ENCODE measurements at regions not wholly inside any gene's neighbourhood (a gene's known extent, or its start where the extent isn't known, plus 50 kb on each side); places are given as distances from the start of the nearest gene placed in this dataset.
A peak's percentile ranks its signal among the peaks of the same experiment; 100 is the strongest.
"Not testable (repeated sequence)": the region's sequence is repeated elsewhere in the genome, so short reads cannot be mapped to it uniquely, and the experiment has no call there.

DNA sequence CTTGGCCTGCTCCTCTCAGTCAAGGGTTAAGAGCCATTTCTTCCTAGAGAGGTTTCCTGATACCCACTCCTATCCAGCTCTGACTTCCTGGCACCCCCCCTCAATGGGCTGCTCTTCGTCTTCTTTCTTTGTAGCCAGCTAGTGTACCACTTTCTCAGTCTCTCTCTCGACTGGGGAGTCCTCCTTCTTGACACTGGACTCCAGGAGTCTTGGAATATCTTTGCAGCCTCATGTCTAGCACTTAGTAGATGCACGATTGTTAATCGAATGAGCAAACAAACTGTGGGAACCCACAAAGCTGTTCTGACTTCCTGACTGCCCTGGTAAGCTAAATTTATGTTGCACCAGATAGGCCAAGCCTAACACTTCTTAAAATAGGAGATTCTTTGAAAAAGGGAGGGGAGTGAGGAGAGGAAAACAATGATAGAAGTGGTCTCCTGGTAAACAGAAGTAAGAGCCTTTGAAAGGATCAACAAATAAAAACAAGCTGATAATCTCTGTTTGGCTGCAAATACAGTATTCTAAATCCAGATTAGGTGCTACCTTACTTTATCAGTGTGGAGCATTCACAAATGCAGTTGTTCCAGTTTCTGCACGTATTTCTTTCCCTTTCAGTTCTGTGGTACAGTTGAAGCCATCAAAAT lies 160.1 kb upstream of the CITED2 start:
- DNase-seq (ENCODE audit: low spot score): no peak
- ATAC-seq: no peak

DNA sequence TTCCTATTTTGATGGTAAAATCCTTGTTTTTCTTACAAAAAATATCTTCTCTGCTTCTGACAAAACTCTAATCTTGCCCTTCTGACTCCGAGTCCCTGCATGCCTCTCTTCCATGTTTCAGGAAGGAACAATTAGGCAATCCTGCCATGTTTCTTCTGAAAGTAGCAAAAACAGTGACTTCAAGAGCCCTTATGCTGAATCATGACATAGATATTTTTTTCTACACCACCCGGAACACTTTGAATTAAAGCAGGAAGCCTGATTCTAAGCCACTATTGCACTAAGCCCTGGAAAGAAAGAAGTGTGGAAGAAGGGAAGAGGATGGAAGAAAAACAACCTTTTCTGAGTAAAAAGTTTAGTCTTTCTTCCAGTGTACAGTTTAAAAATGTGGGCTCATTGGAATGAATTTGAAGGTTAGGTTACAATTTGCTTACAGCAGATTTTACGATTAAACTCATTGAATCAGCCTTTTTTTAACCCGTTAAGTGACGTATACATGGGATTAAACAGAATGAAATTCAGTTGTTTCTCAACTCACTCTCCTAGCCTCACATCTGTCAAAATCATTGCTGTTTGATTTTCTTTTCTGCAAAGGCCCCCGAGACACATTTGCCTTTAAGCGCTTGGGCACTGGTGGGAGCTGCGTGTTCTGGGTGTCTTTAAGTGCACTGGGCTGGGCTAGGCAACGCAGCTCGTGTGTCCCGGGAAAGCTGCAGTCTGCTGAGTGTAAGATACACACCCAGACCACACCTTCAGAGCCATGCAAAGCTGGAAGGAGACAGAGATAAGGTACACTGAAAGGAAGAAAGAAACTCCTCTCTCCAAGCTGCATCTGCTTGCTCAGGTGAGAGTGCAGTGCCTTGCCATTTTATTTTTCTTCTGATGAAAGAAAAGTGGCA lies 159.4 kb upstream of the CITED2 start:
- peak; percentile 45 for ATAC-seq

DNA sequence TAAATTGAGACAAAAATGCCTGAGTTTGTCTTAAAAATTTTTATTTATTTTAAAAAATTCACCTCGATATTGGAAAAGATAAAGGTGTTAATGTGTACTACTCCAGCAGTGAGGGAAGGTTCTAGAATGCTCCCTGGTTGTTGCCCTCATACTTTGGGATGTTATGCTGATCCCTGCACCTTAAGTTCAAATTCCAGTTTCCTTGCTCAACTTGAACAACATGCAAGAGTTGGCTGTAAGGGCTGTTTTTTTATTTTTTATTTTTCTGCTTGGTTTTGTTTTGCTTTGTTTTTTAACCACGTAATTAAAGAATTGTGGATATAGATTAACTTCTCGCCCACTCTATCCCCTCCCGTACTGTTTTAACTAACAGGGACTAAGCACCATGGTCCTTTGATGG lies 158.7 kb upstream of the CITED2 start:
- ATAC-seq: peak; percentile 74
- no peak for DNase-seq (ENCODE audit: low spot score)

More for the DNA sequence above, 159.4 kb upstream of the CITED2 start:
- DNase-seq (ENCODE audit: low spot score): no peak

DNA sequence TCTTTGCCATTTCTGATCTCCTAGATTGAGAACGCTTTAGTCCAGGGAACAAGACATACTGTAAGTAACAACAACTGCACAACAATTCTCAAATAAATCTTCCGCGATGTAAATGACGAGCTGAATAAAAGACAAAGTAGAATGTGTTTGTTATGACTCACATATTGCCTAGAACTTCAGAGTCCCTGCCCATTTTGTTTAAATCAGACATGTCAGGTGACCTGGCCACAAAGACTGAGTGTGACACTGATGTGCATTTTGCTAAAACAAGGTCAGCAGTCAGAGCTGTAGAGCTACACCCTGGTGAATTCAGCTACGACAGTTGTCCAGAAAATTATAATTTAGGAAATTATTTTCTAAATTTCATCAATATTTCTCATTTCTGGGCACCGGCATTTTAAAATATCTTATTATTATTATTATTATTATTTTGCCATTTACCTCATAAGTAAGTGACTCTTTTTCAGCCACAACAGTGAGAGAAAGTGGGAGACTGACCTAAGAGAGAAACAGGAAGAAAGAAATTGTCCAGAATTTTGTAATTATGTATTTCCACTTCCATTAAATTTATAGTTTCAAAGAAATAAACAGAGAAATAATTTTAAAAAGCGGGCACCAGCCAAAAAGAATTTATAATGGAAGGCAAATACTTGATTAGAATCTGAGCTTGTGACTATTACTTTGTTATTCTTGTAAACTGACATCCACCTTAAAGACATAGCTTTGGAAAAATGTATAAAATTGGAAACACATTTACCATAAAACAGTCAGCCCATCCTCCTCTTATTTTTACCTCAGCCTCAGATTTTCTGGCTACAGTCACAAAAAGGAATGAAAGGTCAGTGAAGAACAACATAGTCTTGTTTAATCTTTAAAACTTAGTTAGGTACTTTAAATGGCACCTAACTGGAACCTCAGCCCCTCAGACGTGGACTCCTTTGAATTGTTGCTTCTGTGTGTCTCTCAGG lies 157.0 kb upstream of the CITED2 start:
- ATAC-seq (no peak), DNase-seq (ENCODE audit: low spot score) (no peak)

DNA sequence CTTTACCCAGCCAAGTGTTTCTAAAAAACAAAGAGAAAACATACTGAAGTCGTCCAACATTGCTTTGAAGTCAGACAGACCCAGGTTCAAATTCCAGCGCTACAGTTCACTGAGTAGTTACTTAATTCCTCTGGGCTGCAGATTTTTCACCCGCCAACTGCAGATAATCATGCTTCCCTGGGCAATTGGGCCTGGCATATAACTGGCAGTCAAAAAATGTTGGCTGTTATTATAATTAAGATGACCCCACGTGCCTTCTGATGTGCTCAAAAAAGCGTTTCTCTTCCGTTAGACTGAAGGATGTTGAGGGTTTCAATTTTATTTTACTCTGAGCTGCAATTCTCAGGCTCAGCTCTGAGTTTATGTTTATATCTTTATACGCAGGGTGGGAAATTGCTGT lies 156.1 kb upstream of the CITED2 start:
- DNase-seq (ENCODE audit: low spot score) (no peak), ATAC-seq (no peak)

DNA sequence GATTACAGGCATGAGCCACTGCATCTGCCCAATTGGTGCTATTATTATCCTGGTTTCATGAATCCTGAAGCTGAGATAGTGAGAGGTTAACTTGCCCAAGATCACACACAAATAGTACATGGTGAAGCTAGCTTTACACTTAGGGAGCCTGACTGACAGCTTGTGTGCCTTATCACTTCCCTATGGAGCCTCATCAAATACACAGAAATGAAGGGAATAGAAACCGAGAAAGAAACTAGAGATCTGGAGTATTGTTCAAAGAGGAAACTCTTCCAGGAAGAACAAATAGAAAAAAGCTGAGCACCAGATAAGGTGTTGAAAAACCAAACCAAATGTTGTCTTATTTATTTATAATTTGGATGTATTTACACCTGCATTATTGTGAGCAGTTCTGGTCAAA lies 155.0 kb upstream of the CITED2 start:
- DNase-seq (ENCODE audit: low spot score) (no peak), ATAC-seq (no peak)

DNA sequence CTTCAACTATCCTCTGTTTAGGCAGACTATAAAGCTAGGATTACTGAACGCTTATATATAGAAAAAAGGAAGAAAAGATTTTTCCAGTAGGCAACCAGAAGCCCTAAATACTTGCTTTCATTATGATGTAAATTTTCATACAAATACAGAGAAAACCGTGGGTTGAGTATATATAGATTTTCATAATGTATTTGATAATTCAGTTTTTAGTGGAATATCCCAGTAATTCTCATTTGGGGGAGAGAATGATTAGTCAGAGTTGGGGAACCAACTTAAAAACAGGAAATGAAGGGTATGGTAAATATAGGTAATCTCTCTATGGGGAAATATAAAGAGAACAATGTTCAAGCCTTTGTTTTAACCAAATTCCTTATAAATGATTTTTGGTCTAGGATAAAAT lies 154.0 kb upstream of the CITED2 start:
- DNase-seq (ENCODE audit: low spot score) (no peak), ATAC-seq (no peak)

DNA sequence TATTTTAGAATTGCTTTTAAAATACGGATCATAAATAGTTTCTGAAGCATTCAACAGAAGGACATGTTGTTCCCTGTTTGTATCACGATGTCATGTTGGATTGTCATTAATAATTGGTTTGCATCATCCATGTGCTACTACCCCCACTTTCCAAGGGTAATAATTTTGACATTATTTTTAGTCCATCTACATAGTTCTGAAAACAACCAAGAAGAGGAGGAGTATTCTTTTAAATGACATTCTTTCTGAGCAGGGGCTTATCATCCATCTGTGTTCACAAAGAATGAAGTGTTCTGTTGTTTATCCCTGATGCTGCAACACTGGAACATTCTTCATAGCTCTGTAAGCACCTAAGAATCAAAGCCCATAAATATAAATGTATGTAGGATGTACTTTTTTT lies 151.0 kb upstream of the CITED2 start:
- DNase-seq (ENCODE audit: low spot score): no peak
- no peak for ATAC-seq

DNA sequence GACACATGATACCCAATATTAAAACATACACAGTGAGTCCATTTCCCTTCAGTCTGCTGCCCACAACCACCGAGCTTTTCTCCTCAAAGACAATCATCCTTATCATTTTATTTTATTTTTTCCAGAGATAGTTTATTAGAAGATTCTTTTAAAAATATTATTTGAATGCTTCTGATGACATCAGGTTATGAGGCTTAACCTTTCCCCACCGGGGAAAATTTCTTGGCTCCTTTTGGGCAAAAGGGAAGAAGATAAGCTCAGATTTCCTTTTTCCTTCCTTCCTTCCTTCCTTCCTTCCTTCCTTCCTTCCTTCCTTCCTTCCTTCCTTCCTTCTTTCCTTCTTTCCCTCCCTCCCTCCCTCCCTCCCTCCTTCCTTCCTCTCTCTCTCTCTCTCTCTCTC lies 149.5 kb upstream of the CITED2 start:
- ATAC-seq: no peak
- no peak for DNase-seq (ENCODE audit: low spot score)

DNA sequence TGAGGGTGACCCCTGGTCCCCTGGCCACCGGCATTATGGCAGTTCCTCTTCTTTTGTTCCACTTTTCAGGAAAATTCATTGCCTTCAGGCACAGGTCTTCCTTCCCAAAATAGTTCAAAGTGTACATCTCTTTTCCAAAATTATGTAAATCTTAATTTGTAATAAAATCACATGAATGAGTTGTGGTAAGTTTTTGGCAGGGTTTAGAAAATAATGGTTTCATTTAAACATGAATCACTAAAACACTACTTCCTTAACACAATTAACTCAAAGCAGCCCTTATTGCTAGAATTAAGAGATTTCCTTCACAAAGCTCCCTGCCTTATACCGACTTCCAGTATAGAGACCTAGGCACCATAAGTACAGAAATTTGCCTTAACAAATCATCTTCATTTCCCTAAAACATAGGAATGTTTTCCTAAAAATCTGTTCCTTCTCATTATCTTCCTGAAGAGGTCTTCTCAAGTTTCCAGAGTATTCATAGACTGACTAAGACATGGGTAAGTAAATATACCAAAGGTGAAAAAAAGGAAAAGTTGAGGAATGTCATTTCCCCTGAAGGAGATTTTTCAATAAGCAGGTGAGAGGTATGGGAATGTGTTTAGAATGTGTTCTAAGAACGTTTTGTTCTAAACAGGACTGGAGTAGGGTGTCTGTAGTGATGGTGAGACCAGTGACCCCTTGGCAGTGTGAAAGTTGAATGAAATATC lies 148.2 kb upstream of the CITED2 start:
- DNase-seq (ENCODE audit: low spot score) (no peak), ATAC-seq (no peak)

DNA sequence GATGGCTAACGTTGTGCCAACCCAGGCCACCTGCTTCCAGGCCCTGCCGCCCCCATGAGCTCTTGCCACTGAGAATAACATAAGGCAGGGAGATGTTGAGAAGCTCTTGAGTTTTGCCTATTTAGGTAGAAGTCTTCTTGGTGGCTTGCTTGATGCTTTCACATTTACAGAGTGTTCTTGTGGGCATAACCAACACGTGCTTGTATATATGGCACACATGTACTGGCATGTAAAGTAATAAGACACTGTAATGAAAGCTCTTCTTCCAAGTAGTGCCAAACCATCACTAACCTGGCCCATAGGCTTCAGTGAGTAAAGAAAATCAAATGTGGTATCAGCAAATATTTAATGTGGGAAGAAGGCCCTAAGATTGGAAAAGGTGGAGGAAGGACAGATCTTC lies 146.9 kb upstream of the CITED2 start:
- no peak for DNase-seq (ENCODE audit: low spot score)
- ATAC-seq: no peak

DNA sequence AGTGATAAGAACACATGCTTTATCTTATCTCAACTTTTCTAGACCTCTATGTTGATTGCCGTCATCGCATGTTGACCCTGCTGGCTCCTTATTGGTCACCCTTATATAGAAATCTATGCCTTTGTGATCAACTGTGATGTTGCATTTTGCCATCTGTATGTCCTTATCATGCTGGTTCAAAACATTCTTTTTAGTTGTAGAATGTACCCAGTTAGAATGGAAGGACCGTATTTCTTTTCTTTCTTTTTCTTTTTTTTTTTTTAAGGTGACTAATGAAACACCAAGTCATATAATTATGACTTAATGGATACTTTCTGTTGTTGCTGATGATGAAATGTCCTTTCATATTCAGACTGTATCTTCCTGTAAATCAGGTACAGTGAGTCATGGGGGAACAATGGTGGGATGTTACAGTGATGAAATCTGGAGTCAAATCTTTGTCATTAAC lies 145.9 kb upstream of the CITED2 start:
- DNase-seq (ENCODE audit: low spot score) (no peak), ATAC-seq (no peak)

DNA sequence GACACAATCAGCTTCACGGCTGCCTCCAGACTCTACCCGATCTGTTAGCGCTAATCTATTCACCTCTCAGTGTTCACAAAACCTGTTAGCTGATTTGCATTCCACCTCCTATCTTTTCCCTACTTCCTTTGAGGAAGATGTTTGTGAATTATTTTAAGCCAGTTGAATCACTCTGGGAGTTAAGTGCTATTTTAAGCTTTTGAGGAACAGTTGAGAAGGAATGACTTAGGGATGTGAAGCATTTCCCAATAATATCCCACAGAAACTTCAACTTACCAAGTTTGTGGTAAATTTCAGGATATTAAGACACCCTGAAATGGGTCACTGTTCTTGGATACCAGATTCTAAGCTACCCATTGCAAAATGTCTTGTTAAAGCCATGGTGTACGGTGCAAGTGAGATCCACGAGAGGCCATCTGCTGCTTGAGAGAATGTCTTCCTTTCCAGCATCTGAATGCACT lies 145.2 kb upstream of the CITED2 start:
- DNase-seq (ENCODE audit: low spot score) (no peak), ATAC-seq (no peak)

DNA sequence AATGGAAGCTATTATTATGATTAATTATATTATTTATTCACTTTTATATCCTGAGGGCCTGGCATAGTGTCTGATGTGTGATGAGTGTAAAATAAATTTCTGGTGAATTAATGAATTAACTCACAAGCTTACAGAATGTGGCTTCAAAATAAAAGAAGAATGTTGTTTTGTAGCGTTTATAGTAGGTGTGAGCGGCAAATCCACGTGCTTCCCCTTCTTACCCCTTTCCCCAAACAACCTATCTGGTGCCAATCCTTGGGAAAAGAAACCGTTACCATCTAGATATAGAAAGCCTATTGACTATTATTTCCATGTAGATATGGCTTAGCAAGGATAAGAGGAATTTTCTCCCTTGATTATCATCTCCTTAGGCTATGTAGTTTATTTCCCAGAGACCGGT lies 144.6 kb upstream of the CITED2 start:
- DNase-seq (ENCODE audit: low spot score) (no peak), ATAC-seq (no peak)

DNA sequence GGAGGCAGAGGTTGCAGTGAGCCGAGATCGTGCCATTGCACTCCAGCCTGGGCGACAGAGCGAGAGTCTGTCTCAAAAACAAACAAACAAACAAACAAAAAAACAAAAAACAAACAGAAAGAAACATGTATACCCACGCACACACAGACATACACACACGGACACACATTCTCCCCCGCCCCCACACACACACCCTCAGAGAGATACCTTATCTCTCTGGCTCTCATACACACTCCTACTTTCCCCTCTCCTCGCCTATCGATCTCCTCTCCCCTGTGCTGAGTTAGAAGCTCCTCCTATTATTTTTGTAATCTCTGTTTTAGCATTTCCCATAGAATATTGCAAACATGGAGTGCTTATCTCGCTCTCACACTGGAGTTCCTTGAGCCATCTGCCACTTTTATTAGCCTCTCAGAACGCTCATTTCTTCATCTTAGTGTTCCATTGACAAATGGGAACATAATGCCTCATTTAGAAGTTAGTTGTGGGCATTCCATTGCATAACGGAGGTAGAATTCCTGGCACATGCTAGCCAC lies 144.2 kb upstream of the CITED2 start:
- ATAC-seq (no peak), DNase-seq (ENCODE audit: low spot score) (no peak)

DNA sequence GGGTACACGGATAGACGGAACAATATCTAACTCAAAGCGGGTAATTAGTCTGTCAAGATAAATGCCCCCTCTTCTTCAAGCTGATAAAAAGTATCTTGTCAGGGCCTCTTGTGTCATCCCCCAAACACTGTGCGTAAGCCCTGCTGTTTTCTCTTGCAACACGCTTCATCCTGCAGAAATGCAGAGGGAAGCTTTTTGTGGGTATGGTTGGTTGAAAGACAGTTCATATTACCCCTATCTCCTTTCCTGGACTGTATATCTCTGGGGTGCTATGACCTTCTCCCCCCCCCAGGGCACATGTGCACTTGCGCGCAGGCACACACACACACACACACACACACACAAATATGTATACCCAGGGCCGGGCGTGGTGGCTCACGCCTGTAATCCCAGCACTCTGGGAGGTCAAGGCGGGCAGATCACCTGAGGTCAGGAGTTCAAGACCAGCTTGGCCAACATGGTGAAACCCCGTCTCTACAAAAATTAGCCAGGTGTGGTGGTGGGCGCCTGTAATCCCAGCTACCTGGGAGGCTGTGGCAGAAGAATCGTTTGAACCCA lies 143.6 kb upstream of the CITED2 start:
- ATAC-seq: not testable (repeated sequence)

DNA sequence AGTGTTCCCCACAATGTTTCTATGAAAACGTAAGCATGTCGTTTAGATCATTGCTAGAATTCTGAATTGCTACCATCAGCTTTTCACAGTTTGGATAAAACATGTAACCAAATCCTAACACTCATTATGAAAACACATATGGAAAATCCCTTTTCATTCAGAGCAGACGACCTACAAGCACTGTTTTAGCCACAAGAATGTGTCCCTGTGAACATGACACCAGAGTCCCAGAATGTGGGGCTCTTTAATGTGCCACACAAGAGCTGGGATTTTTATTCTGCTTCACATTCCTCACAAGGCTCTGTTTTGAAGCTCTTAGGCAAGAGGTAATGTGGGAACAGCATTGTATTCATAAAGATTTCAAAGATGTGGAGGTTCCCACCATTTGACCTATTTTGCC lies 141.1 kb upstream of the CITED2 start:
- no peak for ATAC-seq
- DNase-seq (ENCODE audit: low spot score): no peak

More for the DNA sequence above, 143.6 kb upstream of the CITED2 start:
- not testable (repeated sequence) for DNase-seq (ENCODE audit: low spot score)

DNA sequence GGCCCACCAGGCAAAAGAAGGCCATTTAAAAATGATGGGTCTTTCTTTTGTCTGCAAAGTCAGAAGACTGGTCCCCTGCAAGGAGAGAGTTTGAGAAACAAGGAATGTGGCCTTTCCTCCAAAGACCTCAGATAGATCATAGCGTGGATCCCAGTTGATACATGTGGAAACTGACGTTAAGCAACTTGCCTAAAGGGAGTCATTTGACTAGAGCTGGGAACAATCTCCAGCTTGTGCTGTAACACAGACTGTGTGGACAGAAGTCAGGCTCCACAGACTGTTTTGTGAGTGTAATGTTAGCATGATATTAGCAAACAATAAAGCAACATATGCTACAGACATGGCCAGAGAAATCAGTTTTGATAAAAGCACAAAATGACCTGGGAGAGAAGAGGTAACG lies 140.4 kb upstream of the CITED2 start:
- DNase-seq (ENCODE audit: low spot score): no peak
- no peak for ATAC-seq

DNA sequence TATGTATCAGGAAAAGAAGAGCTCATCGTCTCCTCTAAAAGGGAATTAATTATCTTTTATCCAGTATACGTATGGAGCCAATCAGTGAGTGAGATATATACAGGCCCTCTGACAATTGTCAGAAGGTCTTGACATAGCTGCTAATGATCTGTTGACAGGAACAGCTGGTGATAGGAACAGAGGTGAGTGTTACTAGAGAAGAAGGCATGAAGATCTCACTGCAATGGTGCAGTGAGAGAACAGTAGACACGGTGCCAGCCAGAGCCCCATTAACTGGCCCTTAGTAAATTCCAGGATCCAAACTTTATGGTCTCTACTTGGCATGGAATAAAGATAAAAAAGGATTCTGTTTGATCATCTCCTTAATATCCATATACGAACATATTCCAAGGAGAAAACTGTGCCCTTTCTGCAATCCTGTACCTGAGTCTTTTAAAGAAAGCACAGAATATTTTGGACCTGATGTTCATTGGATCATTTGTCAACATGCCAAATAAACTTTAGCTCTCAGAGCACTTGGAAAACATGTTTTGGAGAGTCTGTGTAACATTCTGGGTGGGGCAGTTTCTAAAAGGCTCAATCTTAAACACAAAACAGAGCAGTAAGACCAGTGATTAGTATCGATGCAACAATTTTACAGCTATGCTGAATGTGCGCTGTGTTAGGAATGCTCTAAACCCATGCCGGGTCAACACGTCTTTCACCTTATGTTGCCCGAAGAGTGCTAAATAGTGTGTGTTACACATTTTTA lies 135.8 kb upstream of the CITED2 start:
- DNase-seq (ENCODE audit: low spot score) (no peak), ATAC-seq (peak; percentile 18)

Data from left lobe of liver (tissue), 2 donors.